Activated CD4-positive, alpha-beta memory T cell treated with anti-CD3 and anti-CD28 coated beads, Interleukin-2, amount 10 ng/mL, durations not matched to agents 7 days and 5 days (primary cell): ENCODE measurements at regions not wholly inside any gene's neighbourhood (a gene's known extent, or its start where the extent isn't known, plus 50 kb on each side); places are given as distances from the start of the nearest gene placed in this dataset.

ENCODE experiments used
- CTCF ChIA-PET: fragments of 350-600 bp; sonication (Branson Sonifier 250); formaldehyde crosslinking; loops from one replicate; lab custom pipeline; 2021; ENCODE audit warnings: antibody characterized with exemption, inconsistent platforms; lab: Charles Lee
- POLR2A ChIA-PET: fragments of 350-600 bp; sonication (Branson Sonifier 250); formaldehyde crosslinking; loops from one replicate; lab custom pipeline; 2021; ENCODE audit warnings: antibody characterized with exemption; lab: Charles Lee
- DNase-seq: peaks from one replicate; pipeline ENCODE4 v3.0.0-alpha.2; 2020
- H3K27ac Mint-ChIP-seq: one replicate; pipeline ENCODE4 v1.8.0; 2021; ENCODE audit warnings: mild to moderate bottlenecking, mixed read lengths
- H3K27me3 Mint-ChIP-seq: one replicate; pipeline ENCODE4 v1.8.0; 2021; ENCODE audit warnings: mixed read lengths
- H3K36me3 Mint-ChIP-seq: one replicate; pipeline ENCODE4 v1.8.0; 2021; ENCODE audit warnings: low read depth, mixed read lengths
- H3K4me1 Mint-ChIP-seq: one replicate; pipeline ENCODE4 v1.8.0; 2021; ENCODE audit warnings: mixed read lengths
- H3K4me3 Mint-ChIP-seq: one replicate; pipeline ENCODE4 v1.8.0; 2021; ENCODE audit warnings: mild to moderate bottlenecking, mixed read lengths
- H3K9me3 Mint-ChIP-seq: one replicate; pipeline ENCODE4 v1.8.0; 2021; ENCODE audit warnings: mixed read lengths

GRCh38 chr6:140228491-140228890 is 854.0 kb upstream of the CITED2 start:
- H3K9me3 Mint-ChIP-seq: no peaks in the 10 kb centered on the region
- POLR2A ChIA-PET: no interaction called here
- DNase-seq: no peak
- H3K27ac Mint-ChIP-seq: no peak overlapping the region
- CTCF ChIA-PET: no interaction called here
- H3K27me3 Mint-ChIP-seq: no peaks in the 10 kb centered on the region
- H3K36me3 Mint-ChIP-seq: no peaks in the 10 kb centered on the region
- no peak overlapping the region for H3K4me3 Mint-ChIP-seq
- no peaks in the 10 kb centered on the region for H3K4me1 Mint-ChIP-seq

- POLR2A ChIA-PET: no interaction called here
- no peak for DNase-seq
- H3K9me3 Mint-ChIP-seq: no peaks in the 10 kb centered on the region
Measured at GRCh38 chr6:140226637-140227036, 852.2 kb upstream of the CITED2 start.

GRCh38 chr6:140225701-140226436 is 851.4 kb upstream of the CITED2 start:
- no peak for DNase-seq
- Mint-ChIP-seq H3K4me1 (no peaks in the 10 kb centered on the region), H3K4me3 (no peak overlapping the region), H3K36me3 (no peaks in the 10 kb centered on the region), H3K9me3 (no peaks in the 10 kb centered on the region), H3K27me3 (no peaks in the 10 kb centered on the region), H3K27ac (no peak overlapping the region)
- ChIA-PET CTCF (no interaction called here), POLR2A (no interaction called here)

More at GRCh38 chr6:140226637-140227036, 852.2 kb upstream of the CITED2 start:
- no peaks in the 10 kb centered on the region for H3K36me3 Mint-ChIP-seq
- no peak overlapping the region for H3K27ac Mint-ChIP-seq
- no peaks in the 10 kb centered on the region for H3K27me3 Mint-ChIP-seq
- CTCF ChIA-PET: no interaction called here
- no peaks in the 10 kb centered on the region for H3K4me1 Mint-ChIP-seq
- H3K4me3 Mint-ChIP-seq: no peak overlapping the region

DNA sequence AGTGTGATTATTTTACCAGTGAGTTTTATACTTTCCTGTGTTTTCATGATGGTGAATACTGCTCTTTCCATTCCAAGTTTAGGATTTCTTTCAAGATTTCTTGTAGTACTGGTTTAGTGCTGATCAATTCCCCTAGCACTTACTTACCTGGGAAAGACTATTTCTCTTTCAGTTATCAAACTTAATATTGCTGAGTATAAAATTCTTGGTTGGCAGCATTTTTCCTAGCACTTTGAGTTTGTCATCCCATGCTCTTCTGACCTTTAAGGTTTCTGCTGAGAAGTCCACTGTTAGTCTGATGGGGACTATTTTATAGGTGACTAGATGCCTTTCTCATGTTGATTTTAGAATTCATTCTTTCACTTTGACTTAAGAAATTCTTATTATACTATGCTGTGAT is 842.8 kb upstream of the CITED2 start:
- no peaks in the 10 kb centered on the region for H3K36me3 Mint-ChIP-seq
- no peak overlapping the region for H3K4me3 Mint-ChIP-seq
- H3K9me3 Mint-ChIP-seq: peaks cover 6% of the 10 kb centered on the region
- H3K27me3 Mint-ChIP-seq: no peaks in the 10 kb centered on the region
- no peaks in the 10 kb centered on the region for H3K4me1 Mint-ChIP-seq
- no peak overlapping the region for H3K27ac Mint-ChIP-seq
- POLR2A ChIA-PET: no interaction called here
- no peak for DNase-seq
- CTCF ChIA-PET: no interaction called here

DNA sequence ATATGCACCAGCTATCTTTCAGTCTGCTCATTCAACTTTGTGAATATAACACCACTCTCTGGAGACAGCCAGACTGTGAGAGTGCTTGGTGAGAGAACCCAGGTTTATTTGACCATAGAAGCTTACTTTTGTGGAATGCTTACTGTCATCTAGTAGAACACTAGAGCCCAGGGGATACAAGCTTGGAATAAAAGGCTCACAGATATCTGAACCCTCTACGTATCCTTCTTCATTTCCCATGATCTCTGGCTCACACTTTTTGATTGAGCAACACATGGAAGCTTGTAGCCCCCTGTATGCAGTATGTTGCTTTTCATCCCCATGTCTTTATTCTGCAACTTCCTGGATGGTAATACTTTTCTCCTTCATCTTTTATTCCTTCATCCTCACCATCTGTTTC is 835.3 kb upstream of the CITED2 start:
- H3K9me3 Mint-ChIP-seq: no peaks in the 10 kb centered on the region
- H3K36me3 Mint-ChIP-seq: no peaks in the 10 kb centered on the region
- H3K4me3 Mint-ChIP-seq: no peak overlapping the region
- H3K27ac Mint-ChIP-seq: no peak overlapping the region
- H3K27me3 Mint-ChIP-seq: no peaks in the 10 kb centered on the region
- ChIA-PET POLR2A (no interaction called here), CTCF (interaction anchor here (0.6 kb wide), 1 partner anchor 421 kb away, joined by 3 read pairs; no protein-coding TSS in a partner anchor)
- no peaks in the 10 kb centered on the region for H3K4me1 Mint-ChIP-seq
- DNase-seq: no peak

DNA sequence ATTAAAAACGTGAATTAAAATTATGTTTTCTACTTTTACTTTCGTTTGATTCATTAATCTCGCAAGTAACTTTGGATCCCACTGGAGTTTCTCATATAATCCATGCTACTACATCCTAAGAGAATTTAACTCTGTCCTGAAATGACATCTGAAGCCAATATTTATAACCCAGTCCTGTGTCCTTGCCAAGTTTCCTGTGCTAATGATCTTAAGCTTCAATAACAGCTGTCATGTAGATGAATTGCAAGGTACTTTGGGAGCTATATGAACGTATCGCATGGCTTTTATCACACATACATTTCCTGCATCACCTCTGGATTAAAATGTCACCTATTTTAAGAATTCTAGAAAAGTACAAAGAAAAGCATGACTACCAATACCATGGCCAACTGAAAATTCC is 833.8 kb upstream of the CITED2 start:
- no peaks in the 10 kb centered on the region for H3K27me3 Mint-ChIP-seq
- no peaks in the 10 kb centered on the region for H3K4me1 Mint-ChIP-seq
- POLR2A ChIA-PET: no interaction called here
- H3K27ac Mint-ChIP-seq: no peak overlapping the region
- H3K4me3 Mint-ChIP-seq: no peak overlapping the region
- H3K36me3 Mint-ChIP-seq: no peaks in the 10 kb centered on the region
- CTCF ChIA-PET: no interaction called here
- H3K9me3 Mint-ChIP-seq: no peaks in the 10 kb centered on the region
- DNase-seq: no peak

- Mint-ChIP-seq H3K27ac (no peak overlapping the region), H3K4me3 (no peak overlapping the region), H3K36me3 (no peaks in the 10 kb centered on the region), H3K9me3 (no peaks in the 10 kb centered on the region), H3K4me1 (no peaks in the 10 kb centered on the region), H3K27me3 (no peaks in the 10 kb centered on the region)
- ChIA-PET POLR2A (no interaction called here), CTCF (no interaction called here)
- no peak for DNase-seq
Measured at GRCh38 chr6:140205795-140206593, 831.5 kb upstream of the CITED2 start.

DNA sequence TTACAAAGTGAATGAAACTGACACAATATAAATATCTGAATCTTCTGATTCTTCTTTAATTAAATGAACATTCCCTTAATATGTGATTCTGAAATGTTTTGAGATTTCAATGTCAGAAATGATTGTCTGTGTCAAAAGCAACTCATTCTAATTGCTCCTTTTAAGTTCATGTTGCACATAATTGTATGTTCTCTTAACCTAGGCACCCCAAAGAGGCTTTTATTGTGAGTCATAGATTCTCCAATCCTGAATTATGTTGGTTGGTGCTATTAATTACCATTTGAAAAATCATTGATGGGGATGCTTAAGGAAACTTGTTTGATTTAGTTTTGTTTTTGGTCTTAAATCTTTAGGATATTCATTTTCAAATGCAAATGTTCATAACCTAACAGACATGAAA is 829.7 kb upstream of the CITED2 start:
- H3K27ac Mint-ChIP-seq: no peak overlapping the region
- H3K27me3 Mint-ChIP-seq: no peaks in the 10 kb centered on the region
- H3K36me3 Mint-ChIP-seq: no peaks in the 10 kb centered on the region
- ChIA-PET CTCF (no interaction called here), POLR2A (no interaction called here)
- H3K4me1 Mint-ChIP-seq: no peaks in the 10 kb centered on the region
- H3K4me3 Mint-ChIP-seq: no peak overlapping the region
- DNase-seq: no peak
- no peaks in the 10 kb centered on the region for H3K9me3 Mint-ChIP-seq

GRCh38 chr6:140203661-140204147 is 829.3 kb upstream of the CITED2 start:
- H3K4me3 Mint-ChIP-seq: no peak overlapping the region
- H3K27ac Mint-ChIP-seq: no peak overlapping the region
- H3K4me1 Mint-ChIP-seq: no peaks in the 10 kb centered on the region
- DNase-seq: no peak
- H3K27me3 Mint-ChIP-seq: no peaks in the 10 kb centered on the region
- no peaks in the 10 kb centered on the region for H3K36me3 Mint-ChIP-seq
- ChIA-PET POLR2A (no interaction called here), CTCF (no interaction called here)
- no peaks in the 10 kb centered on the region for H3K9me3 Mint-ChIP-seq

- POLR2A ChIA-PET: no interaction called here
- CTCF ChIA-PET: no interaction called here
- no peaks in the 10 kb centered on the region for H3K27me3 Mint-ChIP-seq
- H3K9me3 Mint-ChIP-seq: no peaks in the 10 kb centered on the region
- no peaks in the 10 kb centered on the region for H3K36me3 Mint-ChIP-seq
- no peak for DNase-seq
- no peaks in the 10 kb centered on the region for H3K4me1 Mint-ChIP-seq
- no peak overlapping the region for H3K27ac Mint-ChIP-seq
- no peak overlapping the region for H3K4me3 Mint-ChIP-seq
Measured at GRCh38 chr6:140202964-140203515, 828.6 kb upstream of the CITED2 start.

GRCh38 chr6:140201787-140202458 is 827.5 kb upstream of the CITED2 start:
- Mint-ChIP-seq H3K36me3 (no peaks in the 10 kb centered on the region), H3K9me3 (no peaks in the 10 kb centered on the region), H3K27me3 (no peaks in the 10 kb centered on the region), H3K4me1 (no peaks in the 10 kb centered on the region), H3K4me3 (no peak overlapping the region), H3K27ac (no peak overlapping the region)
- POLR2A ChIA-PET: no interaction called here
- CTCF ChIA-PET: no interaction called here
- DNase-seq: no peak

DNA sequence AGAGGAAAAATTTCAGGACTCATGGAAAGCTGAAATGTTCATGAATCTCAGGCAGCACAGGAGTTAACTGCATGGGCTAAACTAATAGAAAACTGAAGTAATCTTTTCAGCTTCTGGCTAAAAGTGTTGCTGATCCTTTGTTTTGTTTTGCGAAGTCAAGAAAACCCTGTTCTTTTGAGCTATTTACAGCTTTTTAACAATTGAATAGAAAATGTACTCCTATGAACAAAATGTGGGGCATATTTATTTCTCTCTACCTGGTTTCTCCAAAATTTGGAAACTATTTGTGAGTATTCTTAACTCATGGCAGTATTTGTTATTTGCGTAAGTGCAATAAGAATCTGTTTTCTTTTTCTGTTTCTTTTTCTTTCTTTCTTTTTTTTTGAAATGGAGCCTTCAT is 818.8 kb upstream of the CITED2 start:
- no peaks in the 10 kb centered on the region for H3K36me3 Mint-ChIP-seq
- H3K4me3 Mint-ChIP-seq: no peak overlapping the region
- DNase-seq: no peak
- H3K4me1 Mint-ChIP-seq: no peaks in the 10 kb centered on the region
- no peaks in the 10 kb centered on the region for H3K27me3 Mint-ChIP-seq
- ChIA-PET CTCF (no interaction called here), POLR2A (no interaction called here)
- no peak overlapping the region for H3K27ac Mint-ChIP-seq
- H3K9me3 Mint-ChIP-seq: peaks cover 2% of the 10 kb centered on the region

DNA sequence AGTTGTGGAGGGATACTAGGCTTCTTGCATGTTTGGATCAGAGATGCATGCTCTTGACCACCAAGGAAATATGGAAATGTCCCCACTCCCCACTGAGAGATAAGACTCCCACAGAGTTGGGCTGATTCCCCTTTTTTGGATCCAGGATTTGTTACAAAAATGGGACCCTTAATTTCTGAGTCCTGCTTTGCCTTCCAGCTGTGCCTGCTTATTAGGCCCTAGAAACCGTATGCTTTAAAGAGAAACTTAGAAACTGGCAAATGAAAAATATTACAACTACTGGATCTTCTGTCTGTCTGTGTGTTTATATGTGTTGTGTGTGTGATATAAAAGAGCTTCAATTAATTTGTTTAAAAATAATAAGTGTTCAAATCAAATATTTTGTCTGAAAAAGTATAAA is 817.6 kb upstream of the CITED2 start:
- DNase-seq: no peak
- CTCF ChIA-PET: no interaction called here
- POLR2A ChIA-PET: no interaction called here
- no peaks in the 10 kb centered on the region for H3K36me3 Mint-ChIP-seq
- no peak overlapping the region for H3K4me3 Mint-ChIP-seq
- no peaks in the 10 kb centered on the region for H3K27me3 Mint-ChIP-seq
- no peaks in the 10 kb centered on the region for H3K4me1 Mint-ChIP-seq
- peaks cover 2% of the 10 kb centered on the region for H3K9me3 Mint-ChIP-seq
- H3K27ac Mint-ChIP-seq: no peak overlapping the region
